GM12878 (cell line): ENCODE measurements at regions not wholly inside any gene's neighbourhood (a gene's known extent, or its start where the extent isn't known, plus 50 kb on each side); places are given as distances from the start of the nearest gene placed in this dataset.

Source experiments
- ATAC-seq: fragments of 200-7000 bp; cut with Tn5 transposase; 3 replicates; pipeline ENCODE4 v1.9.1; 2020; ENCODE audit warnings: mild to moderate bottlenecking, moderate library complexity
- BruUV-seq: library from RNA; stranded (reverse); fragments of 400-500 nt; replicated peaks from 2 replicates; lab custom pipeline; 2021; lab: Mats Ljungman, UMichigan
- CTCF ChIA-PET: fragments of 300-600 bp; sonication (Branson Sonifier 250); formaldehyde crosslinking; extraction: SDS; loops from one replicate; lab custom pipeline; 2021; ENCODE audit warnings: inconsistent platforms; lab: Yijun Ruan, JAX
- POLR2A ChIA-PET: fragments of 350-600 bp; formaldehyde crosslinking; extraction: SDS; loops from one replicate; lab custom pipeline; 2021; ENCODE audit warnings: inconsistent platforms; lab: Charles Lee
- RAD21 ChIA-PET: fragments of 300-600 bp; sonication (Branson Sonifier 250); formaldehyde crosslinking; loops from one replicate; lab custom pipeline; 2023; ENCODE audit warnings: antibody characterized with exemption; ENCODE audit not compliant: unreplicated experiment; lab: Charles Lee
- SMC1A ChIA-PET: fragments of 300-600 bp; sonication (Branson Sonifier 250); formaldehyde crosslinking; loops from one replicate; lab custom pipeline; 2023; ENCODE audit not compliant: unreplicated experiment, uncharacterized antibody; lab: Charles Lee
- DNase-seq: peaks from one replicate; pipeline ENCODE4 v3.0.0-alpha.2; 2011; ENCODE audit warnings: low read depth, low spot score
- FAIRE-seq: peaks from 3 replicates; lab custom pipeline; 2011; peaks lifted over from hg19 to GRCh38; lab: Jason Lieb, UNC
- H2AFZ ChIP-seq: 2 replicates; pipeline ENCODE4 v1.6.0; 2011; ENCODE audit warnings: low read depth, low read length, control low read depth; ENCODE audit not compliant: control insufficient read depth
- H3K27ac ChIP-seq: 2 replicates; pipeline ENCODE4 v1.5.1; 2011; ENCODE audit warnings: control low read depth; ENCODE audit not compliant: control insufficient read depth, insufficient read depth
- H3K27me3 ChIP-seq, 2 experiments: replicated peaks in 1 of 2; 2 replicates each; pipeline versions ENCODE4 v1.6.0 to v1.6.1; 2011; ENCODE audit warnings: low read length in 1 of 2; ENCODE audit not compliant: control insufficient read depth in 2 of 2, insufficient read depth in 2 of 2
- H3K36me3 ChIP-seq, 2 experiments: 2 replicates each; pipeline ENCODE4 v1.5.1; 2011; ENCODE audit warnings: low read length in 1 of 2; ENCODE audit not compliant: control insufficient read depth in 2 of 2, insufficient read depth in 2 of 2
- H3K4me1 ChIP-seq: 2 replicates; pipeline ENCODE4 v1.6.1; 2011; ENCODE audit warnings: mild to moderate bottlenecking, low read length, moderate library complexity, mixed read lengths; ENCODE audit not compliant: control insufficient read depth, insufficient read depth
- H3K4me2 ChIP-seq: 2 replicates; pipeline ENCODE4 v1.6.0; 2011; ENCODE audit warnings: control low read depth; ENCODE audit not compliant: control insufficient read depth, insufficient read depth
- H3K4me3 ChIP-seq: fragments of 200-600 bp; sonication (generic); 2 replicates; pipeline ENCODE4 v1.5.1; 2016
- H3K79me2 ChIP-seq: 2 replicates; pipeline ENCODE4 v1.6.0; 2011; ENCODE audit warnings: low read length; ENCODE audit not compliant: control insufficient read depth, insufficient read depth
- H3K9ac ChIP-seq: 2 replicates; pipeline ENCODE4 v1.8.0; 2011; ENCODE audit warnings: low read length, control low read depth, mixed read lengths; ENCODE audit not compliant: control insufficient read depth, insufficient read depth
- H3K9me3 ChIP-seq: replicated peaks from 3 replicates; pipeline ENCODE4 v1.5.1; 2011; ENCODE audit warnings: mild to moderate bottlenecking, low read length; ENCODE audit not compliant: control insufficient read depth, insufficient read depth
- H4K20me1 ChIP-seq: 2 replicates; pipeline ENCODE4 v1.6.0; 2011; ENCODE audit not compliant: control insufficient read depth, insufficient read depth
- BACH1 ChIP-seq: fragments of 450-650 bp; IDR thresholded peaks from 2 replicates; pipeline ENCODE4 v1.6.1; 2017; ENCODE audit warnings: mild to moderate bottlenecking, borderline replicate concordance
- BCLAF1 ChIP-seq: fragments of 450-650 bp; IDR thresholded peaks from 2 replicates; pipeline ENCODE4 v1.6.1; 2017; ENCODE audit warnings: antibody characterized with exemption, mild to moderate bottlenecking, moderate library complexity
- BHLHE40 ChIP-seq, 2 experiments: fragments of 450-650 bp in 1 of 2; IDR thresholded peaks; 2 replicates each; pipeline ENCODE4 v1.6.1; 2011 to 2017; ENCODE audit warnings: low read depth in 2 of 2, borderline replicate concordance in 1 of 2, improper control_type of control experiment in 1 of 2, low read length in 1 of 2, mild to moderate bottlenecking in 1 of 2
- BMI1 ChIP-seq: fragments of 450-650 bp; IDR thresholded peaks from 2 replicates; pipeline ENCODE4 v1.6.1; 2016; ENCODE audit warnings: mild to moderate bottlenecking, moderate library complexity, borderline replicate concordance
- CHD2 ChIP-seq: IDR thresholded peaks from 2 replicates; pipeline ENCODE4 v1.6.1; 2011; ENCODE audit warnings: low read depth, low read length, improper control_type of control experiment, borderline replicate concordance
- ELK1 ChIP-seq: IDR thresholded peaks from 2 replicates; pipeline ENCODE4 v1.6.1; 2012; ENCODE audit warnings: low read depth, low read length, improper control_type of control experiment
- HSF1 ChIP-seq: fragments of 150-350 bp; IDR thresholded peaks from 2 replicates; pipeline ENCODE4 v1.6.1; 2014; ENCODE audit warnings: mild to moderate bottlenecking, low read depth, low read length
- KAT2A ChIP-seq: conservative IDR thresholded peaks from 2 replicates; pipeline ENCODE4 v1.6.1; 2011; ENCODE audit warnings: low read depth, low read length; ENCODE audit not compliant: control insufficient read depth
- NR2F1 ChIP-seq: fragments of 450-650 bp; conservative IDR thresholded peaks from 2 replicates; pipeline ENCODE4 v1.6.1; 2017; ENCODE audit warnings: mild to moderate bottlenecking
- PAX8 ChIP-seq: fragments of 450-650 bp; IDR thresholded peaks from 2 replicates; pipeline ENCODE4 v1.6.1; 2017; ENCODE audit warnings: mild to moderate bottlenecking, moderate library complexity
- PML ChIP-seq: IDR thresholded peaks from 2 replicates; pipeline ENCODE4 v1.6.1; 2012; ENCODE audit warnings: low read length, inconsistent platforms
- RAD51 ChIP-seq: fragments of 450-650 bp; IDR thresholded peaks from 2 replicates; pipeline ENCODE4 v1.6.1; 2016; ENCODE audit warnings: moderate library complexity, mild to moderate bottlenecking, inconsistent platforms
- RCOR1 ChIP-seq: conservative IDR thresholded peaks from 2 replicates; pipeline ENCODE4 v1.6.1; 2012; ENCODE audit warnings: low read depth, low read length, improper control_type of control experiment
- SIX5 ChIP-seq: IDR thresholded peaks from 2 replicates; pipeline ENCODE4 v1.6.1; 2011; ENCODE audit warnings: mild to moderate bottlenecking, low read depth, low read length, moderate library complexity; ENCODE audit not compliant: severe bottlenecking
- SP1 ChIP-seq: IDR thresholded peaks from one replicate; pipeline ENCODE4 v1.6.1; 2011; ENCODE audit warnings: low read depth, low read length
- STAT1 ChIP-seq: fragments of 450-650 bp; conservative IDR thresholded peaks from 2 replicates; pipeline ENCODE4 v1.6.1; 2014; ENCODE audit warnings: antibody characterized with exemption, mild to moderate bottlenecking
- TCF3 ChIP-seq: IDR thresholded peaks from 2 replicates; pipeline ENCODE4 v1.6.1; 2012; ENCODE audit warnings: low read depth, mild to moderate bottlenecking, low read length, borderline replicate concordance; ENCODE audit not compliant: insufficient read depth
- TCF7 ChIP-seq: IDR thresholded peaks from 2 replicates; pipeline ENCODE4 v1.6.1; 2014; ENCODE audit warnings: antibody characterized with exemption, borderline replicate concordance
- ZNF384 ChIP-seq: IDR thresholded peaks from 2 replicates; pipeline ENCODE4 v1.6.1; 2012; ENCODE audit warnings: low read depth, mild to moderate bottlenecking, low read length, improper control_type of control experiment, borderline replicate concordance
- WGBS: methylation state at CpG from one replicate; pipeline ENCODE4 v1.1.6; 2016; ENCODE audit warnings: low lambda C conversion rate; ENCODE audit not compliant: insufficient replicate concordance, insufficient coverage; ENCODE audit errors: missing lambda C conversion rate; 5-methylcytosine and 5-hydroxymethylcytosine counted together
- in situ Hi-C: fragments of 300-500 bp; cut with MboI; formaldehyde crosslinking; loops from 9 replicates; pipeline ENCODE4 v1.14.3; 2018; ENCODE audit warnings: mixed read lengths
- intact Hi-C: fragments of 100-400 bp; cut with micrococcal nuclease; formaldehyde crosslinking; loops from one replicate; pipeline ENCODE4 v1.14.2; 2022; ENCODE audit not compliant: unreplicated experiment

GRCh38 chr3:72223628-72224027 lies 438.7 kb upstream of the PROK2 start:
- BruUV-seq, result no TSS peak
- H3K4me2 ChIP-seq, result no peak overlapping the region
- RAD21 ChIA-PET, result no interaction called here
- no peaks in the 10 kb centered on the region for H3K79me2 ChIP-seq
- H3K27ac ChIP-seq, result no peak overlapping the region
- SMC1A ChIA-PET, result interaction anchor here (0.6 kb wide), 1 partner anchor 69 kb away, joined by 3 read pairs; no protein-coding TSS in a partner anchor
- H3K9ac ChIP-seq, result no peak overlapping the region
- no peaks in the 10 kb centered on the region for H3K36me3 ChIP-seq
- POLR2A ChIA-PET, result interaction anchor here (0.7 kb wide), 1 partner anchor 59 kb away, joined by 3 read pairs; no protein-coding TSS in a partner anchor
- DNase-seq, result no peak
- H3K4me1 ChIP-seq, result no peaks in the 10 kb centered on the region
- intact Hi-C loops, result no loop called here
- in situ Hi-C loops, result no loop called here
- peaks cover 15% of the 10 kb centered on the region for H3K9me3 ChIP-seq
- H3K4me3 ChIP-seq, result no peak overlapping the region
- no peak for FAIRE-seq
- TF ChIP-seq PAX8, result no peak
- TF ChIP-seq SIX5, result no peak
- TF ChIP-seq STAT1, result no peak
- TF ChIP-seq ZNF384, result no peak
- TF ChIP-seq RCOR1, result no peak
- no peak for TF ChIP-seq SP1
- no peak for TF ChIP-seq PML
- no peak for TF ChIP-seq BHLHE40 (IDR thresholded peaks at IDR 0.05; ENCODE audit: borderline replicate concordance in 1 of 2, low read depth in 2 of 2, low read length in 1 of 2)
- no peak for TF ChIP-seq TCF3
- no peak for TF ChIP-seq NR2F1
- no peak for TF ChIP-seq TCF7
- no peak for TF ChIP-seq BMI1
- TF ChIP-seq BACH1, result no peak
- no peak for TF ChIP-seq CHD2
- no peak for TF ChIP-seq KAT2A
- TF ChIP-seq BCLAF1, result no peak
- TF ChIP-seq HSF1, result no peak
- no peak for TF ChIP-seq ELK1
- no peak for TF ChIP-seq RAD51
- TF ChIP-seq, all 136 proteins: peak for 0
- H3K27me3 ChIP-seq, result no peaks in the 10 kb centered on the region; a peak in 1 of 4 replicates
- ATAC-seq, result no peak
- no peaks in the 10 kb centered on the region for H4K20me1 ChIP-seq
- no peak overlapping the region for H2AFZ ChIP-seq
- 43% methylated on average over 2 of the region's 2 CpGs for WGBS
- CTCF ChIA-PET, result interaction anchor here (0.6 to 1.4 kb wide), 4 partner anchors 25 to 627 kb away, joined by 3 to 4 read pairs (median 3); no protein-coding TSS in a partner anchor
